Activated CD4-positive, alpha-beta T cell treated with anti-CD3 and anti-CD28 coated beads, Interleukin-2, Interleukin-4, amounts not matched to agents 100 ng/mL and 50 ng/mL, durations not matched to agents 16 hours and 8 hours (primary cell): ENCODE measurements at regions not wholly inside any gene's neighbourhood (a gene's known extent, or its start where the extent isn't known, plus 50 kb on each side); places are given as distances from the start of the nearest gene placed in this dataset.

ENCODE experiments used
- DNase-seq: peaks from one replicate; pipeline ENCODE4 v3.0.0-alpha.2; 2020; ENCODE audit warnings: low spot score

GRCh38 chr5:74152625-74153254 lies 487.8 kb downstream of the ENC1 start:
- DNase-seq: no peak

DNA sequence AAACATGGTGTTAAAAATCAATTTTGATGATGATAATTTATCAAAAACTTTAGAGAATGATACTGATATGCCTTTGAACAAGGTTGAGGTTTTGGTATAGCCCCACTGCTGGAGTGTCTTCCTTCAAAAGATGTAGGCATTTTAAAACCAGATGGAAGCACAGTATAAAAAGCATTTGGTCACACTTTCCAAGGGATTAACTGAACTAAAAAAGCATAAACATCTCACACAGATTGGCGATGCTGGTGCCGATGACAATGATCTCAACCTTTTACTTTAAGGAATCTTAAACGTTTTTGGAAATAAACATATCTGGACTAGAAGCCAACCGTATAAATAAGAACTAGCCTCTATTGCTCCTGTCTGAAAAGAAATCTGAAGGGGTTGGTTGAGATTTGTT lies 488.4 kb downstream of the ENC1 start:
- no peak for DNase-seq

- no peak for DNase-seq
Measured at GRCh38 chr5:74149395-74149794, 491.1 kb downstream of the ENC1 start.

DNA sequence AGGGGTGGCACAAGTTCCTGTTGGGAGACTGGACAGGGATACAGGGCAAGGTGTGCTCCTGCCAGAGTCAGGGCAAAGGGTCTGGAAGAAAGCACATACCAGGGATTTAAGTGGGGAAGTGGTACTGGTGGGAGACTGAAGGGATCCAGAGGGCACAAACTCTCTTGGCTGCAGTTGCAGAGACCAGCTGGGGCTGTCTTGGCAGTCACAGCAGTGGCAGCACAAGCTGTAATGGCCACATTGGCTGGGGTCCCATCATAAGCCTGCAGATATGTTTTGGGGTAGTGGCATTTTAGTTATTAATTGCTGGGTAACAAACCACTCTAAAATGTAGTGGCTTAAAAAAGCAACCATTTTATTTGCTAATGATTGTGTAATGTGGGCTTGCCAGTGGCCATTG lies 492.2 kb downstream of the ENC1 start:
- no peak for DNase-seq

DNA sequence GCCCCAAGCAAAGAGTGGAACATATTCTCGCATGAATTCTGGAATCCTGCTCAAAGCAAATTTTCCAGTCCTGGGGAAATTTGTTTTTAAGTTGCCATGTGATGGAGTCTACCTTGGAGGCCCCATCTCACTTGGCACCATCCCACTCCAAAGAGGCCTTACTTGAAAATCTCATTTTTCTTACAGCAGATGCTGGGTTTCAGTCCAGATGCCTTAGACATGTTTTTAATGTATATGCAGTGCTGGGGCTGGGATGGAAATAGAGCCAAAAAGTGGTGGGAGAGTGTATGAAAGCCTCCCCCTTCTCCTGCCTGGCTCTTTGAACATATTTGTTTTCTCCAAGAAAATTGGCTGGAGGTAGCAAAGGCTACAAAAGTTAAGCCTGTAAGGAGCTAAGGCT lies 493.7 kb downstream of the ENC1 start:
- no peak for DNase-seq

- DNase-seq: no peak
Measured at GRCh38 chr5:74145951-74146350, 494.6 kb downstream of the ENC1 start.

DNA sequence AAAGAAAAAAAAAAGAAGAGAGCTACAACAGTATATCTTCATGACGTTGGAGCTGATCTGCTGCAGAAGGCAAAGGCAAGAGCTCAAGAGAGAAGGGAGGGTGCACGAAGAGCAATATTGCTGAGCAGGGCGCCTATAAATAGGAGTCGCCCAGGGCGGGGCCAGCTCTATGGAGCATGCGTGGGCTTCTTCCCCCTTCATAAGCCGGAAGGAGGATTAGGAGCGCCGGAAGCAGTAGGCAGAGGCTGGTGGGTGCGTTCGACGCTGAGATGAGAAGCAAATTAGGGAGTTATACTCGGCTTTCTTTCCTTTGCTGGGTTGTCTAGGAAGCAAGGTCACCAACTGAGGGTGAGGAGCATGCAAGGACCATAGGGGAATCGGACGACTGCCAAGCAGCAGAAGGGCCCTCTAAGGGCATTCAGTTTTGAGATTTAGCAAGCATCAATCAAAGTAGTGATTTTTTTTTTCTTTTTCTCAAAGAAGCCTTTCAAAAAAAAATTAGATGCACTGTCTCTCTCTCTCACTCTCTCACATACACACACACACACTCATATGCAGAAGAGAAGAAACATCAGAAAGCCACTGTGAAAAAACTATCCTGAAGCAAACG lies 496.7 kb downstream of the ENC1 start:
- no peak for DNase-seq

GRCh38 chr5:74143151-74143550 lies 497.4 kb downstream of the ENC1 start:
- no peak for DNase-seq

GRCh38 chr5:74141053-74141452 lies 499.5 kb downstream of the ENC1 start:
- no peak for DNase-seq

DNA sequence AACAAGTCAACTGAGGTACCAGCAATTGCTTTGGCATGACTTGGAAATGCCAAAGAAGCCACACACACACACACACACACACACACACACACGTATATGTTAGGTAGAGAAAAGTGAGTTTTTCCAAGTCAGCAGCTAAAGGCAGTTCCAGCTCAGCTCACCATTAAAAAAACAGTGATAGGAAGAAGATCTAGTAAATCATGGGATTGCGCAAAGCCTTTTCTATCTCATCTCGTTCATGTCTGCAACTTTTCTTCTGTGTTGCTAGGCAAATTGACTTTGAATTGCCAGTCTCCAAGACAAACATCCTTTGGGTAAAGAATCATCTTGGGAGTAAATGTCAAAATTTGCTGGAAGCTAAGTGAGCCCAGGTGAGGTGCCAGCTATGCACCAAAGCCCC lies 500.1 kb downstream of the ENC1 start:
- DNase-seq: no peak

- no peak for DNase-seq
Measured at GRCh38 chr5:74139589-74139988, 500.9 kb downstream of the ENC1 start.

DNA sequence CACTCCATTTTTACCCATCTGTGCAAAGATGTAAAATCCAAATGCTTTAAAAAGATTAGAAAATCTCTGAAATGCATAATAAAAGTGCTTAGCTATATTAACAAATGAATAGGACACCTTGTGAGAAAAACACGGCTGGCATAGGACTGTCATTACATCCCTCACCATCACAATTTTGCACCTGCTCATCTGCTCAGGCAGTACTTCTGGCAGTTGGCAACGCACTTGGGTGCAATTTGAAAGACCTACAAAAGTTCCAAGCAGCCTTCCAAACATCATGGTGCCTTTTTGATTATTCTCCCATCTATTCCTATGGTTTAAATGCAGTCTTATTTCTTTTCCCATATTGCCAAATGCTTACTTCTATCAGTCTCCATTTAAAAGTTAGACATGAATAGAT lies 501.8 kb downstream of the ENC1 start:
- no peak for DNase-seq

- DNase-seq: no peak
Measured at GRCh38 chr5:74136276-74136825, 504.2 kb downstream of the ENC1 start.

DNA sequence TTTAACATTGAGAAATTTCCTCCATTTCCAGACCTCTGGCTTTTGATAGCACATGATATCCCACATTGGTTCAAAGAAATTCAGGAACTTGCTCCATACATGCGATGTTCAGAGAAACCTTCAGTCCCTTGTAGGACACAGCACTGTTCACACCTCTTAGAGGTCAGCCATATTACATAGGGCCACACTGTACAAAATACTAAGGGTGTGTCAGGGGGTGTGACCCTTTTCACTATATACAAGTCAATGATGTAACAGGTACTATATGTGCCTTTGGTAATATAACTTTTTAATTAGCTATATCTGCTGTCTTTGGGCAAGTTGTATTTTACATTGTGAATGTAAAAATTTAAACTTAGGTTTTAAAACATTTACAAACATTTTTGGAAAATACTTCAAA lies 505.5 kb downstream of the ENC1 start:
- no peak for DNase-seq

DNA sequence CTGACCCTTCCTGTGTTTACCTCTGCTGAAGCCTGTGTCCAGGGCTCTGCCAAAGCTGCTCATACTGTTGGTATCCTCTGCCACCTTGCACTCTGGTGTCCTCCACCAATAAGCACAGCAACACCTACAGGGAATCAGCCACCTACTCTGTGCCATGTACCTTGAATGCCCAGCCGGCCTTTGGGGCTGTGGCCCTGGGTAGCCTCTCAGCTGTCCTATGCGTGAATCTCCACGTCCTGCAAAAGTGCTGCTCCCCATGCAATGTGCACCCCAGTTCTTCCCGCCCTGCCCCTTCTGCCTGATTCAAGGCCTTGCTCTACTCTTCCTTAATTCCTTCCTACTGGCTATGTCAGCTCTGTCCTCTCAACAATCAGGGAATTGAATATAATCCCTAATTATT lies 506.5 kb downstream of the ARHGEF28 start:
- no peak for DNase-seq

- DNase-seq: no peak
Measured at GRCh38 chr5:74131250-74131649, 505.3 kb downstream of the ARHGEF28 start.

- DNase-seq: no peak
Measured at GRCh38 chr5:74130155-74130897, 504.3 kb downstream of the ARHGEF28 start.

- DNase-seq: no peak
Measured at GRCh38 chr5:74127381-74128320, 501.7 kb downstream of the ARHGEF28 start.

DNA sequence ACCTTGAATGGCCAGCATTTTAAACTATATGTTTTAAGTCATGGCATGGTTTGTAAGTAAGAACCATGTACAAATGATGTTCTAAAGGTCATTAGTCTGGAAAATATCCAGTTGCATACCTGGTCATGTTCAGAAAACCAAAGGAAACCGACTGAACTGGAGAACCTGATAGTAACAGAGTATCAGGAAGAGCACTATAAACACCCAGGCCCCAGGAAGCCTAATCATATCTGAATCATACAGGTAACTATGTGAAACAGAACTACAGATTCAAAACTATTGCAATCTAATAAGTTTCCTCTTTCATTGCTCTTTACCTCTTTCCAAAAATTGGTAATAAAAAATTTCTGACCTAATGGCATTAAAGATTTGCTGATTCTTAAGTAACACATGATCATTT lies 500.3 kb downstream of the ARHGEF28 start:
- DNase-seq: no peak

DNA sequence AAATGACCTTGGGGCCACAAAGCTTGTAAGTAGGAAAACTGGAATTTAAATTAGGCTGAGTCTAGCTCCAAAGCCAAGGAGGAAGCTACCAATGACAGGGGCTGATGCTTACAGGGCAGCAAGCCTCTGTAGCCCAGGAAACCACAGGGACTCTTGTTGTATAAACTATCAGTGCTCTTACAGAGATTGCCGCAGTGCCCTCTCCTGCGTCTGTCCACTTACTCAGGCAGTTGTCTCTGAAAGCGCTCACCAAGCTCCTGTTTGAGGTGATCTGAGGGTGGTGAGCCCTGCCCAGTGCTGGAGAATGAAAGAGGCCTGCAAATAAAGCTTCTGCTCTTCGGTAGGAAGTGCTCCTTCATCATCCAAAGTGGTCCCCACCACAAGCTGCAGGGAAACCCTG lies 498.8 kb downstream of the ARHGEF28 start:
- DNase-seq: no peak

DNA sequence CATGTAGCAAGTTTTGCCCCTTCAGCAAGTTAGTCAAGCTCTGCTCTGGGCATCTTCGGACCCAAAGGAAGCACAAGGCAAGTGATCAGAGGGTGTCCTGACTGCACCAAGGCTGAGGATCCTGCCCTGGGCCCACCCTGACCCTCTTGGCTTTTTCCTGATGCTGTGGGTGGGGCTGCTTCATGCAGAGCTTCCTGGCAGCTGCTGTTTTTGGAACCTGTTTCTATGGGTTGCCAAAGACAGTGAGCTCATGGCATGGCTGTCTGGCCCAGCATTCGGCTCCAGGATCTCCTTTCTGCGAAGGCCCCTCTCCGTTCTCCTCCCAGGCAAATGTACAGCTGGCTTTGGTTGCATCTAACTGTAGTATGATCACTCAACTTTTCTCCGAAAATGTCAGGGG lies 497.9 kb downstream of the ARHGEF28 start:
- no peak for DNase-seq

GRCh38 chr5:74122979-74123590 lies 497.1 kb downstream of the ARHGEF28 start:
- DNase-seq: no peak
